GM12878 (cell line): ENCODE measurements at regions not wholly inside any gene's neighbourhood (a gene's known extent, or its start where the extent isn't known, plus 50 kb on each side); places are given as distances from the start of the nearest gene placed in this dataset.

Source experiments
- ATAC-seq: fragments of 200-7000 bp; cut with Tn5 transposase; 3 replicates; pipeline ENCODE4 v1.9.1; 2020; ENCODE audit warnings: mild to moderate bottlenecking, moderate library complexity
- BruUV-seq: library from RNA; stranded (reverse); fragments of 400-500 nt; replicated peaks from 2 replicates; lab custom pipeline; 2021; lab: Mats Ljungman, UMichigan
- CTCF ChIA-PET: fragments of 300-600 bp; sonication (Branson Sonifier 250); formaldehyde crosslinking; extraction: SDS; loops from one replicate; lab custom pipeline; 2021; ENCODE audit warnings: inconsistent platforms; lab: Yijun Ruan, JAX
- POLR2A ChIA-PET: fragments of 350-600 bp; formaldehyde crosslinking; extraction: SDS; loops from one replicate; lab custom pipeline; 2021; ENCODE audit warnings: inconsistent platforms; lab: Charles Lee
- RAD21 ChIA-PET: fragments of 300-600 bp; sonication (Branson Sonifier 250); formaldehyde crosslinking; loops from one replicate; lab custom pipeline; 2023; ENCODE audit warnings: antibody characterized with exemption; ENCODE audit not compliant: unreplicated experiment; lab: Charles Lee
- SMC1A ChIA-PET: fragments of 300-600 bp; sonication (Branson Sonifier 250); formaldehyde crosslinking; loops from one replicate; lab custom pipeline; 2023; ENCODE audit not compliant: unreplicated experiment, uncharacterized antibody; lab: Charles Lee
- DNase-seq: peaks from one replicate; pipeline ENCODE4 v3.0.0-alpha.2; 2011; ENCODE audit warnings: low read depth, low spot score
- FAIRE-seq: peaks from 3 replicates; lab custom pipeline; 2011; peaks lifted over from hg19 to GRCh38; lab: Jason Lieb, UNC
- H2AFZ ChIP-seq: 2 replicates; pipeline ENCODE4 v1.6.0; 2011; ENCODE audit warnings: low read depth, low read length, control low read depth; ENCODE audit not compliant: control insufficient read depth
- H3K27ac ChIP-seq: 2 replicates; pipeline ENCODE4 v1.5.1; 2011; ENCODE audit warnings: control low read depth; ENCODE audit not compliant: control insufficient read depth, insufficient read depth
- H3K27me3 ChIP-seq, 2 experiments: replicated peaks in 1 of 2; 2 replicates each; pipeline versions ENCODE4 v1.6.0 to v1.6.1; 2011; ENCODE audit warnings: low read length in 1 of 2; ENCODE audit not compliant: control insufficient read depth in 2 of 2, insufficient read depth in 2 of 2
- H3K36me3 ChIP-seq, 2 experiments: 2 replicates each; pipeline ENCODE4 v1.5.1; 2011; ENCODE audit warnings: low read length in 1 of 2; ENCODE audit not compliant: control insufficient read depth in 2 of 2, insufficient read depth in 2 of 2
- H3K4me1 ChIP-seq: 2 replicates; pipeline ENCODE4 v1.6.1; 2011; ENCODE audit warnings: mild to moderate bottlenecking, low read length, moderate library complexity, mixed read lengths; ENCODE audit not compliant: control insufficient read depth, insufficient read depth
- H3K4me2 ChIP-seq: 2 replicates; pipeline ENCODE4 v1.6.0; 2011; ENCODE audit warnings: control low read depth; ENCODE audit not compliant: control insufficient read depth, insufficient read depth
- H3K4me3 ChIP-seq: fragments of 200-600 bp; sonication (generic); 2 replicates; pipeline ENCODE4 v1.5.1; 2016
- H3K79me2 ChIP-seq: 2 replicates; pipeline ENCODE4 v1.6.0; 2011; ENCODE audit warnings: low read length; ENCODE audit not compliant: control insufficient read depth, insufficient read depth
- H3K9ac ChIP-seq: 2 replicates; pipeline ENCODE4 v1.8.0; 2011; ENCODE audit warnings: low read length, control low read depth, mixed read lengths; ENCODE audit not compliant: control insufficient read depth, insufficient read depth
- H3K9me3 ChIP-seq: replicated peaks from 3 replicates; pipeline ENCODE4 v1.5.1; 2011; ENCODE audit warnings: mild to moderate bottlenecking, low read length; ENCODE audit not compliant: control insufficient read depth, insufficient read depth
- H4K20me1 ChIP-seq: 2 replicates; pipeline ENCODE4 v1.6.0; 2011; ENCODE audit not compliant: control insufficient read depth, insufficient read depth
- CBX3 ChIP-seq: fragments of 200-600 bp; sonication (generic); IDR thresholded peaks from 2 replicates; pipeline ENCODE4 v1.6.1; 2016; ENCODE audit warnings: low read depth, borderline replicate concordance
- FOXK2 ChIP-seq: fragments of 450-650 bp; IDR thresholded peaks from 2 replicates; pipeline ENCODE4 v1.6.1; 2017; ENCODE audit warnings: mild to moderate bottlenecking, moderate library complexity
- GABPA ChIP-seq: IDR thresholded peaks from 2 replicates; pipeline ENCODE4 v1.6.1; 2014; ENCODE audit warnings: antibody characterized with exemption, low read depth, mild to moderate bottlenecking, inconsistent platforms
- NKRF ChIP-seq: fragments of 450-650 bp; conservative IDR thresholded peaks from 2 replicates; pipeline ENCODE4 v1.6.1; 2017; ENCODE audit warnings: mild to moderate bottlenecking, moderate library complexity
- PML ChIP-seq: IDR thresholded peaks from 2 replicates; pipeline ENCODE4 v1.6.1; 2012; ENCODE audit warnings: low read length, inconsistent platforms
- PRDM15 ChIP-seq: fragments of 450-650 bp; formaldehyde crosslinking; IDR thresholded peaks from 2 replicates; pipeline ENCODE4 v1.4.0; 2020; ENCODE audit warnings: mild to moderate bottlenecking, moderate library complexity
- RB1 ChIP-seq: fragments of 450-650 bp; formaldehyde crosslinking; IDR thresholded peaks from 2 replicates; pipeline ENCODE4 v1.6.1; 2017; ENCODE audit warnings: mild to moderate bottlenecking, borderline replicate concordance
- STAT3 ChIP-seq: IDR thresholded peaks from 2 replicates; pipeline ENCODE4 v1.6.1; 2011; ENCODE audit warnings: low read depth, low read length, improper control_type of control experiment
- TARDBP ChIP-seq: IDR thresholded peaks from 2 replicates; pipeline ENCODE4 v1.6.1; 2016; ENCODE audit warnings: borderline replicate concordance
- TCF12 ChIP-seq: IDR thresholded peaks from 2 replicates; pipeline ENCODE4 v1.6.1; 2011; ENCODE audit warnings: low read depth, mild to moderate bottlenecking, low read length
- USF1 ChIP-seq: IDR thresholded peaks from 2 replicates; pipeline ENCODE4 v1.6.1; 2011; ENCODE audit warnings: borderline replicate concordance, low read depth, mild to moderate bottlenecking, moderate library complexity, mixed read lengths, low read length; ENCODE audit not compliant: insufficient read depth; ENCODE audit errors: extremely low read length
- WGBS: methylation state at CpG from one replicate; pipeline ENCODE4 v1.1.6; 2016; ENCODE audit warnings: low lambda C conversion rate; ENCODE audit not compliant: insufficient replicate concordance, insufficient coverage; ENCODE audit errors: missing lambda C conversion rate; 5-methylcytosine and 5-hydroxymethylcytosine counted together
- in situ Hi-C: fragments of 300-500 bp; cut with MboI; formaldehyde crosslinking; loops from 9 replicates; pipeline ENCODE4 v1.14.3; 2018; ENCODE audit warnings: mixed read lengths
- intact Hi-C: fragments of 100-400 bp; cut with micrococcal nuclease; formaldehyde crosslinking; loops from one replicate; pipeline ENCODE4 v1.14.2; 2022; ENCODE audit not compliant: unreplicated experiment

GRCh38 chr20:40838509-40838908 is 149.5 kb upstream of the MAFB start:
- CTCF ChIA-PET, result no interaction called here
- TF ChIP-seq TARDBP (no peak), CBX3 (no peak), NKRF (no peak), PML (no peak)

GRCh38 chr20:40843251-40843650 is 154.2 kb upstream of the MAFB start:
- intact Hi-C loops (no loop called here), in situ Hi-C loops (no loop called here)
- CTCF ChIA-PET, result no interaction called here
- H4K20me1 ChIP-seq, result no peaks in the 10 kb centered on the region
- H3K9ac ChIP-seq, result no peak overlapping the region
- no peak overlapping the region for H3K27ac ChIP-seq
- SMC1A ChIA-PET, result no interaction called here
- POLR2A ChIA-PET, result no interaction called here
- no peaks in the 10 kb centered on the region for H3K79me2 ChIP-seq
- H3K4me2 ChIP-seq, result no peak overlapping the region
- no peaks in the 10 kb centered on the region for H3K4me1 ChIP-seq
- BruUV-seq, result no TSS peak
- H3K36me3 ChIP-seq, result no peaks in the 10 kb centered on the region
- ATAC-seq, result no peak
- no peak overlapping the region for H2AFZ ChIP-seq
- no peak for FAIRE-seq
- WGBS, result 0% methylated on average over 1 of the region's 1 CpG
- H3K27me3 ChIP-seq, result no peaks in the 10 kb centered on the region
- H3K9me3 ChIP-seq, result no peaks in the 10 kb centered on the region
- RAD21 ChIA-PET, result no interaction called here
- DNase-seq, result no peak
- no peak overlapping the region for H3K4me3 ChIP-seq
- TF ChIP-seq RB1, result no peak
- TF ChIP-seq PRDM15 (CRISPR knock-in tag), result no peak
- no peak for TF ChIP-seq USF1
- no peak for TF ChIP-seq STAT3
- no peak for TF ChIP-seq FOXK2
- TF ChIP-seq TCF12, result no peak
- TF ChIP-seq GABPA, result no peak

More at GRCh38 chr20:40838509-40838908, 149.5 kb upstream of the MAFB start:
- FAIRE-seq (no peak), ATAC-seq (no peak), DNase-seq (no peak)
- no peak overlapping the region for H3K4me3 ChIP-seq
- H3K4me2 ChIP-seq, result no peak overlapping the region
- no peak overlapping the region for H2AFZ ChIP-seq
- H3K9ac ChIP-seq, result no peak overlapping the region
- ChIA-PET POLR2A (no interaction called here), RAD21 (no interaction called here), SMC1A (no interaction called here)
- H3K27me3 ChIP-seq, result peaks cover 0 to 2% of the 10 kb centered on the region in 2 experiments; a peak in 1 of 4 replicates
- in situ Hi-C loops, result no loop called here
- no peaks in the 10 kb centered on the region for H3K79me2 ChIP-seq
- intact Hi-C loops, result no loop called here
- no peaks in the 10 kb centered on the region for H3K4me1 ChIP-seq
- no peaks in the 10 kb centered on the region for H3K36me3 ChIP-seq
- no peaks in the 10 kb centered on the region; the same call in 2 of the 3 replicates for H3K9me3 ChIP-seq
- BruUV-seq, result no TSS peak
- no peak overlapping the region for H3K27ac ChIP-seq
- 26% methylated on average over 3 of the region's 3 CpGs for WGBS
- no peaks in the 10 kb centered on the region for H4K20me1 ChIP-seq
